Kidney tubule cell (primary cell): ENCODE measurements at regions not wholly inside any gene's neighbourhood (a gene's known extent, or its start where the extent isn't known, plus 50 kb on each side); places are given as distances from the start of the nearest gene placed in this dataset.
"Not testable (repeated sequence)": the region's sequence is repeated elsewhere in the genome, so short reads cannot be mapped to it uniquely, and the experiment has no call there.

ENCODE experiments used
- DNase-seq: peaks from one replicate; pipeline ENCODE4 v3.0.0-alpha.2; 2018; ENCODE audit warnings: low spot score

DNA sequence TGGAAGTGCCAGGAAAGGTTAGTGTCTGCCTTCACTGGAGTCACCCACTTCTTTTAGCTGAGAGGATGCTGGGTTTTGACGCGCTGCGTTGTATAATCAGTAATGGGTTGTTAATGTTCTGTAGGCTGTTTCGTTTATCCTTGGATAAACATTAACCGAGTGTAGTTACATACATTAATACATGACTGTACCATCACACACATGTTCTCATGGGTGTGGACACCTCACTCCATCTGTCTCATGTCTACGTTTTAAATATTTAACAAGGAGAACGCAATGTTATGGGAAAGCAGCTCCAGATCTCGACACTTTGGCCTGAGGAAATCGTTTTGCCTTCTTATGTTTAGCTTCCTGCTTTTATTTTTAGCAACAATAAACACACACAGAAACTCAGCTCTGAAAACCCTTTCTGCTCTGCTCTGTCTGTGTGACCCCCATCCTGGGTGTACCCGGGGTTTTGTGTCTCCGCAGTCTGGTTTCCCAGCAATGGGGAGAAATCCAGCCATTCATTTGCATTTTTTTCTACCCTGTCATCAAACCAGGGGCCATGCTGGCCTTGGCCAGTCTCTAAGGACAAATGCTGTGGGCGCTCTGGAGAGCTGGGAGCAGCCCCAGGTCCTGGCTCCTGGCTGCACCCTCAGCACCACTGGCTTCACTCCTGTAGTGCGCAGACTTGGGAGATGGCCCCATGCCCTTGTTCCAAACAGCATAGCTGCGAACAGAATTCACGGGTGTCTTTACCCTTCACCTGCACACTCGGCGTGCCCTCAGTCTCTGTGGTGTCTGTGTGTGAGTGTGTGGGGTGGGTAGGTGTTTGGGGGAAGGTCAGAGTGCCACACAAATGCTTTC lies 110.8 kb downstream of the ERMARD start:
- peak; percentile 8 for DNase-seq

DNA sequence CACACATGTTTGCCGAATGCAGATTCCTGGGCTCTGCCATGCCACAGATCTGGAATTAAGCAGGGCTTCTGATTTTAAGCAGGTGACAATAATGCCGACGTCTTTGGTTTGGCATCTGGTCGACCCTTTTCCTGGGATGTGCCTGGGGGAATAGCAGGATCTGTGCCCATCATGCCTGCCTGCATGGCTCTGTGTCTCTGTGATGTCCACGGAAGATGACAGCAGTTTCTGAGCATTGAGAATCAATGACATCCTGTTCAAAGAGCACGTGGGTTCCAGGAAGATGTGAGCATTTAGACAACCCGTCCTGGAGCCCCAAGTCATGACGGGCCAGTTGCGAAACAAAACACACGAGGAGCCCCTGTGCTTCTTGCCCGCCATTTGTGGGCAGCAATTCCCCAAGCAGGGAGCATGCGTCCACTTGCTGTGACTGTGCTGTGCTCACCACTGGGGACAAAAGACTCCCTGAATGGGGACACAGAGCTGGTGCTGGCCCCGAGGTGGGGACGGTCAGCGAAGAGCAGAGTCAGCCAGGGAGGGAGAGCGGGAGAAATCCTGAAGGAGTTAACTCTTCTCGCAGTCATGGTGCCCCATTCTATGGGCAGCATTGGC lies 110.1 kb downstream of the ERMARD start:
- no peak for DNase-seq

GRCh38 chr6:169859978-169860703 lies 108.7 kb downstream of the ERMARD start:
- no peak for DNase-seq

GRCh38 chr6:169859401-169859977 lies 108.1 kb downstream of the ERMARD start:
- no peak for DNase-seq

- DNase-seq: no peak
Measured at GRCh38 chr6:169858935-169859351, 107.5 kb downstream of the ERMARD start.

- no peak for DNase-seq
Measured at GRCh38 chr6:169858293-169858934, 107.0 kb downstream of the ERMARD start.

- DNase-seq: no peak
Measured at GRCh38 chr6:169857343-169858292, 106.2 kb downstream of the ERMARD start.

GRCh38 chr6:169856442-169857342 lies 105.3 kb downstream of the ERMARD start:
- not testable (repeated sequence) for DNase-seq

GRCh38 chr6:169854813-169855212 lies 103.4 kb downstream of the ERMARD start:
- DNase-seq: no peak

DNA sequence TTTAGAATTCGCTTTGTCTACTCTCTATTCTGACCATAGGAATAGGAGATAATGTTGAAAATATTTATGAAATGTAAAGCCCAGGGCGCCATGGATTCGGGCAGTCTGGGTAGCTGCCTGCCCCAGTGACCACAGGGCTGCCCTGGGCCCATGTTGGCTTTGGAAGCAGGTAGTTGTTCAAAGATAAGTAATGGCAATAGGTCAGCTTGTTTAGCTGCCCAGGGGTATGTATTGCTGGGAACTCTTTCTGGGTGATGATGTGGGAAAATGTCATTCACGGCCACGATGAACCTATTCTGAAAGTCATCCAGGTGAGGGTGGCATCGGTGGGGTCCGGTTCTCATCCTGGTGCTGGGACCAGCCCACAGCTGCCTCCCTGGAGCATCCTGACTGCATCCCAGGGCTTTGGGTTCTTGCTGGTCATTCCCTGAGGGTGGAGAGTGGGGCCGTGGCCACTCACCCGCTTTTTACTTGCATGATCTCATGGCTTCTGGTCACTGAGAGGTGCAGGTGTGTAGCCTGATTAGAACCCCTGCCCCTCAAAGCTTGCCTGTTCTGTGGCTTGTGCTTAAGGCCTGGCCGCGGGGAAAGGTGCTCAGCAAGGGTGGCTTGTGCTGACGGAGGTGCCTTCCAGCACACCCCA lies 102.8 kb downstream of the ERMARD start:
- DNase-seq: no peak

GRCh38 chr6:169853196-169854082 lies 102.0 kb downstream of the ERMARD start:
- no peak for DNase-seq

GRCh38 chr6:169852504-169853195 lies 101.2 kb downstream of the ERMARD start:
- no peak for DNase-seq

DNA sequence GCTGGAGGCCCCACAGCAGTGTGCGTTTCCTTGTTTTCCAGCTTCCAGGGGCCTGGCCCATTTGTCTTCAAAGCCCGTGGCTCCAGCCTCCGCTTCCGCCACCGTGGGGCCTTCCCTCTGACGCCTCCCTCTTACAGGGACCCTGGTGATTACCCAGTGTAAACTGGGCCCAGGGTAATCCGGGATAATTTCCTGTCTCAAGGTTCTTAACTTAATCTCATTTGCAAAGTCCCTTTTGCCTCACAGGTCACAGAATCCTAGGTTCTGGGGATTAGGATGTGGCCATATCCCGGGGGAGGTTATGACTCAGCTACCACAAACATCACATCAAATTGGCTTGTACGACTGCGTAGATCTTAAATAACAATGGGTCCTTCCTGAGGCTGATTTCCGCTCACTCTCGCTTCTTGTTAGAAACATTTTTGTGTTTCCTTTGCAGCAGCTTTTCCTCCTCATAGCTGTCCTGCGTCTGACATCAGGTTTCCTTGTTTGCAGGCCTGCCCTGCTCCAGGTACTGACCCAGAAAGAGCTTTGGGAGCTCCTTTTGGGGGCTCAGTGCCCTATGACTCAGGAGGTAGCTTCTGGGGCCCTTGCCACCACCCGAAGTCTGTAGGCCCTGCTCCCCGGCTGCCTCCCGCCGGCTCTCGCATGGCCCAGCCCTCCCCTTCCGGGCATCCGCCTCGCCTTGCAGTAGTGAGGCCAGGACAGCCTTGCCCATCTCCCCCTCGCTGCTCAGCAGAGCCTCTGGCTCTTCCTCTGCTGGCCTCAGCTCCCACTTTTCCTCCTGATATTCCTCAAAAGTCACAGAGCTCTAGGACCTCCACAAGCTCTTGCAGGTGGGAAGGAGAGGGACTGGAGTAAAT lies 100.5 kb downstream of the ERMARD start:
- no peak for DNase-seq

DNA sequence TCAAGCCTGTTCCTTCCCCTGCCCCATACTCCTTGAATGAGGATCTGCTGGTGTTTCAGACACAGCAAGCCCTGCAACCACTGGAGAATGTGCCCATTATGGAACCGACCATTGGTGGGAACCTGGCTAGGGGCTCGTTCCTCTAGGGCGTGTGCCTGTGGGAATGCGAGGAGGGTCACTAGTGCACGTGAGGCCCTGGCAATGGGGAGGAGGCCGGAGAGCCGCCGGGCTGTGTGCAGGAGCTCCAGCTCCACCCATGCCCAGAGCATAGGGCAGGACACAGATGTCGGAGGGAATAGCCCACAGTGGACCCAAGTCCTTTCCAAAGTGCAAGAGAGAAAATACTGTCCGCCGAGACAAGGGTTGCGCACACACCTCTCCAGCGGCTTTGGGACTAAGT lies 99.3 kb downstream of the ERMARD start:
- DNase-seq: no peak

DNA sequence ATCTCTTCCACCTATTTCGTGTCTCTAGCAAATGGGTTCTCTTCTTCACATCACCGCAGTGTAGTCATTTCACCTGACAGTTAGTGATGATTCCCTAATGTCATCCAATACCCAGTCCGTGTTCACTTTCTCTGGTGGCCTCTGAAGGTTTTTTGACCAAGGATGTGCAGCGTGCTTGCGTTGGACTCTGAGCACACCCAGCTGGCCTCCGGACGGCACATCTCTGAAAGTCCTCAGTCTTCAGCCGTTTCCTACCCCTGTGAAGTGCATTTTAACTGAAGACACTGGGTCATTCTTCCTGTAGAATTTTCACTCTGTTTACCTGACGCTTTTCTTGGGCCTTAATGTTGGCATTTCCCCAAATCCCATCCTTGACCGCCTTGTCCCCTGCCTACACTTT lies 98.7 kb downstream of the ERMARD start:
- no peak for DNase-seq

DNA sequence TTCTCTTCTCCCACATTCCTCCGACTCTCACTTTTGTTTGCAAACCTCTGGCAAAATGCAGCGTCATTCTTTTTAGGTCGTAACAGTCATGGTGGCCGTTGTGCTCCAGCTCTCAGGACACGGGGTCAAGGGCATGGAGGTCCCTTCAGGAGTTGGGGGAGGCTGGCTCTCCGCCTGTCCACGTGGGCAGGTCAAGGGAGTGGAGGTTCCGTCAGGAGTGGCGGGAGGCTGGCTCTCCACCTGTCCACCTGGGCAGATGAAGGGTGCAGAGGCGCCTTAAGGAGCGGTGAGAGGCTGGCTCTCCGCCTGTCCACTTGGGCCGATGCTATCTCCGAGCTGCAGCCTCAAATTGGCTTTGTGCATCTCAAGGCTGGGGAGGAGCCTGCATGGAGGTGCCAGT lies 98.0 kb downstream of the ERMARD start:
- no peak for DNase-seq

GRCh38 chr6:169848946-169849345 lies 97.5 kb downstream of the ERMARD start:
- no peak for DNase-seq
